LNCAP (cell line): ENCODE measurements at regions not wholly inside any gene's neighbourhood (a gene's known extent, or its start where the extent isn't known, plus 50 kb on each side); places are given as distances from the start of the nearest gene placed in this dataset.

Experiments
- CTCF ChIP-seq: fragments of 450-650 bp; IDR thresholded peaks from 2 replicates; pipeline ENCODE4 v1.5.1; 2017; ENCODE audit warnings: mild to moderate bottlenecking

DNA sequence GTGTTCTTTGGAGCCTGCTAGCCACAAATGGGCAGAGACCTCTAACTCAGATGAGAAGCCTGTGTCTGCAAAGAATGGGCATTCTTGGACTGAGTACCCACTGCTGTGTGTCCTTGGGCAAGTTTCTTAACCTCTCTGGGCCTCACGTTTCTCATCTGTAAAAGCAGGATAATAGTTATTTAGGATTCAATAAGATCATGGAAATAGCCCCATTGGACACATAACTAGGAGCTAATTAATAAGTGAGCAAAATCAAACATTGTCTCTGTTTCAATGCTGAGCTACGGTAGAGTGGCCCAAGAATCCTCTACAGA lies 61.2 kb upstream of the WNT7B start:
- no peak for TF ChIP-seq CTCF

DNA sequence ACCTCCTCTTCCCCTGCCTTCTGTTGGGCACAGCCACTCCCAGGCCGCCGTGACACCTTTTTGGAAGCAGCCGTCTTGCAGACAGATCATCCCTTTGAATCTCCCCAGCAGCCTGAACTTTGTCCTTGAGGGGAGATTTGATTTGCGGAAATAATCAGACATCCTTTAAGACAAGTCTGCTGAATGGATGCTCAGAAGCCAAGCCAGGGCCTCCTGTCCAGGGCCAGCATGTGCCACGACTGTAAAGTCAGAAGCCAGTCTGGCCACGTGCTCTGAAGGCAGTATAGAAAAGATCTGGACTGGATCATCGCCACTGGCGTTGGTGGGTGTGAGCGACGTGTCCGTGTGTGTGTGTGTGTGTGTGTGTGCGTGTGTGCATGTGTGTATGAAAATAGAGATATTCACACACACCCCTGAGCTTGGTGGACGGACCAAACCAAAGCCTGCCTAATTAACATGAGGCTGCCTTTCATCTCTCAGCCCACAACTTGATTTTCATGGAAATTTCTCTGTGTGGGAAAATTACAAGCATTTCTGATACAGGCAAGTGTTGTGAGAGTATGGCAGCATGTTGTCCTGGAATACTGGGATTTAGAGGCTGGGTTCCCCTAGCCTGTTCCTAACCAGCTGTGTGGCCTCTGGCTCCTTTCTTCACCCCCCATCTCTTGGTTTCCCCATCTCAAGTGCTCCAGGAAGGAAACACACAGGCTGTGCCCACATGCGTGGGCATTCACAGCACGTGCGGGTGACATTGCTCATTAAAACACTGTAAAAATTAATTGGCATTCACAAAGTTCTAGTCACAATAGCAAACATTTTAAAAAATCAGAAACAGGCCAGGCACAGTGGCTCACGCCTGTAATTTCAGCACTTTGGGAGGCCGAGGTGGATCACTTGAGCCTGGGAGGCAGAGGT lies 61.8 kb upstream of the WNT7B start:
- TF ChIP-seq CTCF, result no peak

- TF ChIP-seq CTCF, result no peak
Observed at GRCh38 chr22:46039535-46039934, 62.6 kb upstream of the WNT7B start.

DNA sequence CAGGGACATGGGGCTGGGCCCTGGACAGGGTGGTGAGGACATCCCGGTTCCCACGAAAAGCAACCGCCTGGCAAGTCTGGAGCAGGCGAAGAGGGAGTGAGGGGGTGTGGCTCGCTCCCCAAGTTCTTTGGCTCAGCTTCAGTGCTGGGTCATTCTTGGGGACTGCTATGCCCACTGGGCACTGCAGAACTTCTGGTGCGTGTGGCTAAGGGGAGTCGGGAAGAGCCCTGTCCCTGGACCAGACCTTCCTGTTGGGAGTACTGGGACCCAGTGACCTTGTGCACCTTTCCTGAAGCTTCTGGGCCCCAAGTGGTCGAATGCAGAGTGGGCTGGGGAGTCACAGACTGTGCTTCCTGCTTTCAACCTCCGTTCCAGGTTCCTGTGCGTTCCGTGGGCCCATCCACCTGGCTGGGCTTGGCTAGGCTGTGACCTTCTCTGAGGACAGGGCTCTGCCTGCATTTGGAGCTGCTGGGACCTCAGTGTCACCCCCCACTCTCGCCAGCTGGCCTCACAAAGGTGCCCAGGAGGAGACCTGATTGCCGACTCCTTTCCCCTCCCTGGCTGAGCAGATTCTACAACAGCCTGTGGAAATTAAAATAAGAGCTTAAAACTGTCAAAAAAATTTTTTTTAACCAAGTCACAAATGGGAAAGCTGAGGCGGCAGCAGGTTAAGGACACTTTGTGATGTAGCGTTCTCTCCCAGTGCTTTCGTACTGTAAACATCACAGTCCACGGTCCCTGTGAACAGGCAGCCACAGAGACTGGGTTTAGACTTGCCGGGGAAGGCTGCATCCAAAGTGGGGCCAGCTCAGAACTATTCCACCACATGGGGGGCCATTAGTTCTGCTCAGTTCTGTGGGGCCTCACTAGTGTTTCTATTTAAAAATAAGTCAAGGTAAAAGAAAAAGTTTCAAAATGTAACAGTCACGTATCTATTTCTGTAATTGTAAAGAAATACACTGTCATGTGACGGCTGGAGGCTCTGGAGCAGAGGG lies 63.8 kb upstream of the WNT7B start:
- TF ChIP-seq CTCF, result no peak

- no peak for TF ChIP-seq CTCF
Observed at GRCh38 chr22:46041642-46042041, 64.7 kb upstream of the WNT7B start.

GRCh38 chr22:46042786-46043185 lies 65.8 kb upstream of the WNT7B start:
- no peak for TF ChIP-seq CTCF

DNA sequence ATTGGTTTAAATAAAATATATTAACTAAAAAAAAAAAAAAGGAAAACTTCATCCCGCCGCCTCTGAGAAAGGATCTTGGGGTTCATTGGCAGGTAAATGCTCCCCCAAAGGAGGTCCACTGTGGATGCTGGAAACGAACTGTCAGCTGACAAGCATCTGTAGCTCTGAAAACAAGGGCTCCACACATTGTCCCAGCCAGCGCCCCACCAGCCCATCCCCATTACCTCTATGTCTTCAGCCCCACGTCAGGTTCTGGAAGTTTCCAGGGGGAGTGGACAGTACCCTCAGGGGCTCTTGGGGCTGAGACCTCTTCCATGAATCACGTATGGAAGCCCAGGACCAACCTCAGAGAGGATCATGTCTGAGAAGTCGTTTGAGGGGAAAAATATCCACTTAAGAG lies 66.4 kb upstream of the WNT7B start:
- no peak for TF ChIP-seq CTCF
